NCI-H345 (cell line): ENCODE measurements at regions not wholly inside any gene's neighbourhood (a gene's known extent, or its start where the extent isn't known, plus 50 kb on each side); places are given as distances from the start of the nearest gene placed in this dataset.

ENCODE experiments used
- DNase-seq: peaks from one replicate; lab custom pipeline; 2025; lab: John Stamatoyannopoulos, UW

GRCh38 chr4:125693228-125693627, 378.5 kb downstream of the FAT4 start:
- DNase-seq = no peak

- no peak for DNase-seq
Observed at GRCh38 chr4:125702406-125702805, 387.7 kb downstream of the FAT4 start.

- DNase-seq = no peak
Observed at GRCh38 chr4:125703443-125703842, 388.7 kb downstream of the FAT4 start.

- DNase-seq = no peak
Observed at GRCh38 chr4:125704726-125705125, 390.0 kb downstream of the FAT4 start.

GRCh38 chr4:125705681-125706080, 390.9 kb downstream of the FAT4 start:
- no peak for DNase-seq

GRCh38 chr4:125707397-125707796, 392.6 kb downstream of the FAT4 start:
- DNase-seq = no peak

GRCh38 chr4:125710766-125711165, 396.0 kb downstream of the FAT4 start:
- DNase-seq = no peak

- no peak for DNase-seq
Observed at GRCh38 chr4:125714049-125714448, 399.3 kb downstream of the FAT4 start.

- DNase-seq = no peak
Observed at GRCh38 chr4:125714845-125715244, 400.1 kb downstream of the FAT4 start.

GRCh38 chr4:125719987-125720386, 405.2 kb downstream of the FAT4 start:
- DNase-seq = no peak

GRCh38 chr4:125722009-125722408, 407.3 kb downstream of the FAT4 start:
- no peak for DNase-seq

GRCh38 chr4:125725957-125726525, 411.3 kb downstream of the FAT4 start:
- DNase-seq = no peak

GRCh38 chr4:125727931-125728330, 413.2 kb downstream of the FAT4 start:
- DNase-seq = no peak

- DNase-seq = no peak
Observed at GRCh38 chr4:125728568-125728967, 413.8 kb downstream of the FAT4 start.

GRCh38 chr4:125729171-125729570, 414.4 kb downstream of the FAT4 start:
- no peak for DNase-seq

GRCh38 chr4:125732632-125733031, 417.9 kb downstream of the FAT4 start:
- no peak for DNase-seq

GRCh38 chr4:125734504-125734903, 419.7 kb downstream of the FAT4 start:
- no peak for DNase-seq

- no peak for DNase-seq
Observed at GRCh38 chr4:125735102-125735501, 420.3 kb downstream of the FAT4 start.

GRCh38 chr4:125736057-125736456, 421.3 kb downstream of the FAT4 start:
- DNase-seq = no peak

GRCh38 chr4:125739760-125740159, 425.0 kb downstream of the FAT4 start:
- DNase-seq = no peak

- no peak for DNase-seq
Observed at GRCh38 chr4:125741825-125742452, 427.2 kb downstream of the FAT4 start.

GRCh38 chr4:125744891-125745364, 430.2 kb downstream of the FAT4 start:
- no peak for DNase-seq

GRCh38 chr4:125749354-125749753, 434.6 kb downstream of the FAT4 start:
- no peak for DNase-seq

GRCh38 chr4:125750399-125750798, 435.6 kb downstream of the FAT4 start:
- DNase-seq = no peak
